GM12865 (cell line): ENCODE measurements at regions not wholly inside any gene's neighbourhood (a gene's known extent, or its start where the extent isn't known, plus 50 kb on each side); places are given as distances from the start of the nearest gene placed in this dataset.

Experiments used
- DNase-seq: peaks from one replicate; pipeline ENCODE4 v3.0.0; 2010; ENCODE audit warnings: low read depth
- H3K4me3 ChIP-seq: 2 replicates; pipeline ENCODE4 v1.5.1; 2011; ENCODE audit warnings: mild to moderate bottlenecking, low read depth, low read length, control low read depth
- CTCF ChIP-seq: IDR thresholded peaks from 2 replicates; pipeline ENCODE4 v1.5.1; 2011; ENCODE audit warnings: low read length, control low read depth, low read depth, inconsistent platforms; ENCODE audit not compliant: insufficient read depth; ENCODE audit errors: missing control alignments

GRCh38 chr5:33321026-33321425, 119.7 kb upstream of the TARS1 start:
- DNase-seq, result no peak
- H3K4me3 ChIP-seq, result no peak overlapping the region
- no peak for TF ChIP-seq CTCF

GRCh38 chr5:33322632-33323031, 118.1 kb upstream of the TARS1 start:
- TF ChIP-seq CTCF, result no peak
- DNase-seq, result no peak
- no peak overlapping the region for H3K4me3 ChIP-seq

- no peak for TF ChIP-seq CTCF
- H3K4me3 ChIP-seq, result no peak overlapping the region
- no peak for DNase-seq
These were observed 116.0 kb upstream of the TARS1 start for GRCh38 chr5:33324667-33325307.

GRCh38 chr5:33328818-33329217, 111.9 kb upstream of the TARS1 start:
- TF ChIP-seq CTCF, result no peak
- H3K4me3 ChIP-seq, result no peak overlapping the region
- no peak for DNase-seq

- no peak for DNase-seq
- no peak for TF ChIP-seq CTCF
- no peak overlapping the region for H3K4me3 ChIP-seq
These were observed 110.9 kb upstream of the TARS1 start for GRCh38 chr5:33329891-33330290.

- no peak for TF ChIP-seq CTCF
- H3K4me3 ChIP-seq, result no peak overlapping the region
- DNase-seq, result no peak
These were observed 110.3 kb upstream of the TARS1 start for GRCh38 chr5:33330426-33330825.

GRCh38 chr5:33330992-33331391, 109.8 kb upstream of the TARS1 start:
- no peak for DNase-seq
- TF ChIP-seq CTCF, result no peak
- H3K4me3 ChIP-seq, result no peak overlapping the region
